ENCODE measurements at regions not wholly inside any gene's neighbourhood (a gene's known extent, or its start where the extent isn't known, plus 50 kb on each side); places are given as distances from the start of the nearest gene placed in this dataset.

DNA sequence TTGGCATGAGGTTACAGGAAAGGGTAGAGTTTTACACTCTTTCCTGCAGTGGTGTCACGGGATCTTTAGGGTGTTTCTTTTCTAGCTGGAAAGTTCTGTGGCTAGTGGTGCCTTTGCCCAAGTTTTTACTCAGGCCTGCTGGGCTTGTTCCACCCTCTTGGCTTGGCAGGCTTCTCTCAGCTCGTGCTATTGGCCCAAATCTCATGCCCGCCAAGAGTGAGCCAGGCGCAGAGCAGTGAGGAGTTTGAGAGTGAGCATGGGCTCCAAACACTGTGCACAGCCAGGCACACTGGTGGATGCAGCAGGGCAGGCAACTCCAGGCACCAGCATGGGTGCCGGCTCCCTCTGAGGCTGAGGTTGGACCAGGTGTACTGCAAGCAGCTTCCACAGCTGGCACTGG is 206.5 kb downstream of the SAMD5 start:
- no peak for TF ChIP-seq SUZ12 (IDR thresholded peaks at IDR 0.05; ENCODE audit: extremely low read depth, insufficient read depth, insufficient read length)
- TF ChIP-seq YY1 (IDR thresholded peaks at IDR 0.05; ENCODE audit: insufficient read depth, insufficient read length): no peak
- no peak for TF ChIP-seq ZNF274 (IDR thresholded peaks at IDR 0.05; ENCODE audit: low read depth, low read length)

Measured in NT2/D1 (cell line).